ENCODE measurements at regions not wholly inside any gene's neighbourhood (a gene's known extent, or its start where the extent isn't known, plus 50 kb on each side); places are given as distances from the start of the nearest gene placed in this dataset.
"Not testable (repeated sequence)": the region's sequence is repeated elsewhere in the genome, so short reads cannot be mapped to it uniquely, and the experiment has no call there.

DNA sequence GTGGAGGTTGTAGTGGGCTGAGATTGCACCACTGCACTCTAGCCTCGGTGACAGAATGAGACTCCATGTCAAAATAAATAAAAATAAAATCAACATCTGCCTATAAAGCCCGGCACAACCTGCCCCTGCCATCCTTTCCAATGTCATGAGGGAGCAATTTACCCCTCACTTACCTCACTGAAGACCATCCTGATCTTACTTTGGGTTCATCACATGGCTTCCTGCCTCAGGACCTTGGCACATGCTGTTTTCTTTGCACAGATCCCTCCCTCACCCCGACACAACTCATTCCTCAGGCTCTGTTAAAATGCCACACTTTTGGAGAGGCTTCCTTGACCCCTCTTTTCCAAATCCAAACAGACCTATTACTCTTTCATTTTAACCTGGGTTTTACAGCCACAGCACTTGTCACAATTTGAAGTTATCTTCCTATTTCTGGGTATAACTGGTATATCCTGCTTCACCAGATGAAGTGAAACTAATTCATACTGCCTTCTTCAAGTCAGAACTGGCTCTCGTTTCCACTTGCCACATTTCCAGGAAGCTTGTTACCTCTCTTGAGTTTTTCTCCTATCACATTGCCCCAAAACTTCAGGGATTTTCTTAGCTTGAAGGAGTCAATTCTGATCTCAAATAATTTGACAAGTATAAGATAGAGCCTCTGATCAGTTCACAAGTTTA, 69.3 kb upstream of the PARD3 start:
- Histone ChIP-seq H3K27me3 (no peaks in the 10 kb centered on the region), H3K36me3 (no peaks in the 10 kb centered on the region), H3K27ac (no peak overlapping the region), H3K9me3 (no peaks in the 10 kb centered on the region), H3K4me3 (no peak overlapping the region), H3K4me1 (no peaks in the 10 kb centered on the region)
- TF ChIP-seq, protein P1, sequence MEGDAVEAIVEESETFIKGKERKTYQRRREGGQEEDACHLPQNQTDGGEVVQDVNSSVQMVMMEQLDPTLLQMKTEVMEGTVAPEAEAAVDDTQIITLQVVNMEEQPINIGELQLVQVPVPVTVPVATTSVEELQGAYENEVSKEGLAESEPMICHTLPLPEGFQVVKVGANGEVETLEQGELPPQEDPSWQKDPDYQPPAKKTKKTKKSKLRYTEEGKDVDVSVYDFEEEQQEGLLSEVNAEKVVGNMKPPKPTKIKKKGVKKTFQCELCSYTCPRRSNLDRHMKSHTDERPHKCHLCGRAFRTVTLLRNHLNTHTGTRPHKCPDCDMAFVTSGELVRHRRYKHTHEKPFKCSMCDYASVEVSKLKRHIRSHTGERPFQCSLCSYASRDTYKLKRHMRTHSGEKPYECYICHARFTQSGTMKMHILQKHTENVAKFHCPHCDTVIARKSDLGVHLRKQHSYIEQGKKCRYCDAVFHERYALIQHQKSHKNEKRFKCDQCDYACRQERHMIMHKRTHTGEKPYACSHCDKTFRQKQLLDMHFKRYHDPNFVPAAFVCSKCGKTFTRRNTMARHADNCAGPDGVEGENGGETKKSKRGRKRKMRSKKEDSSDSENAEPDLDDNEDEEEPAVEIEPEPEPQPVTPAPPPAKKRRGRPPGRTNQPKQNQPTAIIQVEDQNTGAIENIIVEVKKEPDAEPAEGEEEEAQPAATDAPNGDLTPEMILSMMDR (IDR thresholded peaks at IDR 0.05): no peak
- no peak for TF ChIP-seq POLR2A (IDR thresholded peaks at IDR 0.05)
- intact Hi-C loops (cut with DNase I; ENCODE audit: low total_unique reads): no loop called here
- no peak for DNase-seq

DNA sequence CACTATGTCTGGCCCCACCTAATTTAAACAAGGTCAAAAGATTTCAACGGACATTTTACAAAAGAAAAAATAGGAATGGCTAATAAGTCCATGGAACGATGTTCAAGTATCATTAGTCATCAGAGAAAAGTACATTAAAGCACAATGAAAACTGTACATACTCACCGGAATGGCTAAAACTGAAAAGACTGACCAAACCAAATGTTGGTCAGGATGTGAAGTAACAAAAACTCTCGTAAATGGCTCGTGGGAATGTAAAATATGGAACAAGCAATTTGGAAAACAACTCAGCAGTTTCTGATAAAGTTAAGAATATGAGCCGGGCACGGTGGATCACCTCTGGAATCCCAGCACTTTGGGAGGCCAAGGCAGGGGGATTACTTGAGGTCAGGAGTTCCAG, 65.7 kb upstream of the PARD3 start:
- Histone ChIP-seq H3K27ac (no peak overlapping the region), H3K4me1 (no peaks in the 10 kb centered on the region), H3K36me3 (no peaks in the 10 kb centered on the region), H3K27me3 (no peaks in the 10 kb centered on the region), H3K4me3 (no peak overlapping the region), H3K9me3 (no peaks in the 10 kb centered on the region)
- no peak for DNase-seq
- no peak for TF ChIP-seq POLR2A (IDR thresholded peaks at IDR 0.05)
- TF ChIP-seq, protein P1 (IDR thresholded peaks at IDR 0.05): no peak
- intact Hi-C loops (cut with DNase I; ENCODE audit: low total_unique reads): no loop called here

DNA sequence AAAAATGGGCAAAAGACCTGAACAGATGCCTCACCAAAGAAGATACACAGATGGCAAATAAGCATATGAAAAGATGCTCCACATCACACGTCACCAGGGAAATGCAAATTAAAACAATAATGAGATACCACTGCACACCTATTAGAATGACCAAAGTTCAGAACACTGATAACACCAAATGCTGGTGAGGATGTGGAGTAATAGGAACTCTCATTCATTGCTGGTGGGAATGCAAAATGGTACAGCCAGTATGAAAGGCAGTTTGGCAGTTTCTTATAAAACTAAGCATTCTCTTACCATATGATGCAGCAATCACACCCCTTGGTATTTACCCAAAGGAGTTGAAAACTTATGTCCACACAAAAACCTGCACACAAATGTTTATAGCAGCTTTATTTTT, 63.6 kb upstream of the PARD3 start:
- H3K4me3 ChIP-seq; H3K36me3 ChIP-seq; DNase-seq; intact Hi-C loops (cut with DNase I; ENCODE audit: low total_unique reads); H3K27ac ChIP-seq; H3K4me1 ChIP-seq; H3K27me3 ChIP-seq; H3K9me3 ChIP-seq: not testable (repeated sequence)

DNA sequence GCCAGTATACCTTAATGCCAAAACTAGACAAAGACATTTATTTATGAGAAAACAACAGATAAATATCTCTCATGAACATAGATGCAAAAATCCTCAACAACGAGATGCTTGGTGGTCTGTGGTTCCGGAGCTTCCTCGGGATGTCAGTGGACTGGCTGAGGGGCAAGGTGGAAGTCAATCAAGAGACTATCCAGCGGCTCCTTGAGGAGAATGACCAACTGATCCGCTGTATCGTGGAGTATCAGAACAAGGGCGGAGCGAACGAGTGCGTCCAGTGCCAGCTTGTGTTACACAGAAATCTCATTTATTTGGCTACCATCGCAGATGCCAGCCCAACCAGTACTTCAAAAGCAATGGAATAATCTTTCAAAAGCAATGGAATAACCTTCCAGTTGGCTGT, 60.0 kb upstream of the PARD3 start:
- Histone ChIP-seq H3K27ac (no peak overlapping the region), H3K4me1 (no peaks in the 10 kb centered on the region), H3K36me3 (no peaks in the 10 kb centered on the region), H3K4me3 (no peak overlapping the region), H3K9me3 (no peaks in the 10 kb centered on the region), H3K27me3 (no peaks in the 10 kb centered on the region)
- TF ChIP-seq, protein P1 (IDR thresholded peaks at IDR 0.05): no peak
- TF ChIP-seq POLR2A (IDR thresholded peaks at IDR 0.05): no peak
- no peak for DNase-seq
- intact Hi-C loops (cut with DNase I; ENCODE audit: low total_unique reads): no loop called here

DNA sequence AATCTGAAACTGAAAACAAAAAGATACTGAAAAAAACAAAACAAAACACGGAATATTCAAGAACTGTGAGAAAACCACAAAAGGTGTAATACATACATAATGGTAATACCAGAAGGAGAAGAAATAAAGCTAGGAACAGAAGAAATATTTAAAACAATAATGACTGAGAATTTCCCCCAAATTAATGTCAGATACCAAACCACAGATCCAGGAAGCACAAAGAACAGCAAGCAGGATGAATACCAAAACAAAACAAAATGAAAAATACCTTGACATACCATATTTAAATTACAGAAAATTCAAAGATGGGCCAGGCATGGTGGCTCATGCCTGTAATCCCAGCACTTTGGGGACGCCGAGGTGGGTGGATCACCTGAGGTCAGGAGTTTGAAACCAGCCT, 57.7 kb upstream of the PARD3 start:
- TF ChIP-seq, protein P1 (IDR thresholded peaks at IDR 0.05): no peak
- no peak for TF ChIP-seq POLR2A (IDR thresholded peaks at IDR 0.05)
- intact Hi-C loops (cut with DNase I; ENCODE audit: low total_unique reads): no loop called here
- H3K36me3 ChIP-seq: no peaks in the 10 kb centered on the region
- H3K9me3 ChIP-seq: no peaks in the 10 kb centered on the region
- no peaks in the 10 kb centered on the region for H3K27me3 ChIP-seq
- H3K4me1 ChIP-seq: no peaks in the 10 kb centered on the region
- no peak for DNase-seq
- H3K4me3 ChIP-seq: no peak overlapping the region
- no peak overlapping the region for H3K27ac ChIP-seq

All from uterus (tissue), 3 donors.